ENCODE measurements at regions not wholly inside any gene's neighbourhood (a gene's known extent, or its start where the extent isn't known, plus 50 kb on each side); places are given as distances from the start of the nearest gene placed in this dataset.

GRCh38 chr21:26679284-26679683 is 106.2 kb upstream of the CYYR1 start:
- Histone ChIP-seq H3K9me3 (ENCODE audit: control insufficient read depth, insufficient read depth, low read depth, low read length) (no peaks in the 10 kb centered on the region), H3K27me3 (ENCODE audit: control insufficient read depth, insufficient read depth, low read length) (no peaks in the 10 kb centered on the region), H3K4me1 (ENCODE audit: control insufficient read depth, insufficient read depth, low read length) (no peaks in the 10 kb centered on the region), H3K36me3 (ENCODE audit: control insufficient read depth, insufficient read depth, low read length) (no peaks in the 10 kb centered on the region), H3K4me3 (ENCODE audit: low read depth in 2 of 2, low read length in 2 of 2) (no peak overlapping the region), H3K27ac (ENCODE audit: low read length) (no peak overlapping the region)
- BruUV-seq (replicated peaks) = no TSS peak
- DNase-seq (ENCODE audit: low read depth, low spot score) = no peak
- no peak for ATAC-seq
- in situ Hi-C loops (cut with HindIII; ENCODE audit: low pct_unique_long_range_greater_than_20kb, low sequenced_read_pairs) = no loop called here
- POLR2A ChIA-PET = no interaction called here
- intact Hi-C loops (cut with micrococcal nuclease; ENCODE audit: unreplicated experiment) = no loop called here
- TF ChIP-seq, protein P1, sequence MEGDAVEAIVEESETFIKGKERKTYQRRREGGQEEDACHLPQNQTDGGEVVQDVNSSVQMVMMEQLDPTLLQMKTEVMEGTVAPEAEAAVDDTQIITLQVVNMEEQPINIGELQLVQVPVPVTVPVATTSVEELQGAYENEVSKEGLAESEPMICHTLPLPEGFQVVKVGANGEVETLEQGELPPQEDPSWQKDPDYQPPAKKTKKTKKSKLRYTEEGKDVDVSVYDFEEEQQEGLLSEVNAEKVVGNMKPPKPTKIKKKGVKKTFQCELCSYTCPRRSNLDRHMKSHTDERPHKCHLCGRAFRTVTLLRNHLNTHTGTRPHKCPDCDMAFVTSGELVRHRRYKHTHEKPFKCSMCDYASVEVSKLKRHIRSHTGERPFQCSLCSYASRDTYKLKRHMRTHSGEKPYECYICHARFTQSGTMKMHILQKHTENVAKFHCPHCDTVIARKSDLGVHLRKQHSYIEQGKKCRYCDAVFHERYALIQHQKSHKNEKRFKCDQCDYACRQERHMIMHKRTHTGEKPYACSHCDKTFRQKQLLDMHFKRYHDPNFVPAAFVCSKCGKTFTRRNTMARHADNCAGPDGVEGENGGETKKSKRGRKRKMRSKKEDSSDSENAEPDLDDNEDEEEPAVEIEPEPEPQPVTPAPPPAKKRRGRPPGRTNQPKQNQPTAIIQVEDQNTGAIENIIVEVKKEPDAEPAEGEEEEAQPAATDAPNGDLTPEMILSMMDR (IDR thresholded peaks at IDR 0.05) = no peak
- TF ChIP-seq POLR2AphosphoS5 (IDR thresholded peaks at IDR 0.05; ENCODE audit: low read depth, low read length) = no peak
- TF ChIP-seq TCF7L2 (IDR thresholded peaks at IDR 0.05; ENCODE audit: low read depth, low read length) = no peak
- TF ChIP-seq REST (IDR thresholded peaks at IDR 0.05; ENCODE audit: insufficient read depth in 1 of 2, low read depth in 2 of 2, low read length in 1 of 2) = no peak
- TF ChIP-seq SIN3A (IDR thresholded peaks at IDR 0.05; ENCODE audit: borderline replicate concordance, insufficient read depth, low read depth, low read length) = no peak
- CTCF ChIA-PET = no interaction called here

- DNase-seq (ENCODE audit: low read depth, low spot score) (no peak), ATAC-seq (no peak)
- Histone ChIP-seq H3K4me1 (ENCODE audit: control insufficient read depth, insufficient read depth, low read length) (no peaks in the 10 kb centered on the region), H3K27ac (ENCODE audit: low read length) (no peak overlapping the region), H3K36me3 (ENCODE audit: control insufficient read depth, insufficient read depth, low read length) (no peaks in the 10 kb centered on the region), H3K27me3 (ENCODE audit: control insufficient read depth, insufficient read depth, low read length) (no peaks in the 10 kb centered on the region), H3K4me3 (ENCODE audit: low read depth in 2 of 2, low read length in 2 of 2) (no peak overlapping the region), H3K9me3 (ENCODE audit: control insufficient read depth, insufficient read depth, low read depth, low read length) (no peaks in the 10 kb centered on the region)
- ChIA-PET POLR2A (no interaction called here), CTCF (no interaction called here)
- no peak for TF ChIP-seq SIN3A (IDR thresholded peaks at IDR 0.05; ENCODE audit: borderline replicate concordance, insufficient read depth, low read depth, low read length)
- TF ChIP-seq, protein P1 (IDR thresholded peaks at IDR 0.05) = no peak
- BruUV-seq (replicated peaks) = no TSS peak
- in situ Hi-C loops (cut with HindIII; ENCODE audit: low pct_unique_long_range_greater_than_20kb, low sequenced_read_pairs) (no loop called here), intact Hi-C loops (cut with micrococcal nuclease; ENCODE audit: unreplicated experiment) (no loop called here)
Measured at GRCh38 chr21:26674323-26674722, 101.2 kb upstream of the CYYR1 start.
